ENCODE measurements at regions not wholly inside any gene's neighbourhood (a gene's known extent, or its start where the extent isn't known, plus 50 kb on each side); places are given as distances from the start of the nearest gene placed in this dataset.

- H3K4me3 ChIP-seq (ENCODE audit: low read depth, low read length), result no peak overlapping the region
- DNase-seq, result peak; percentile 30
- H3K27ac ChIP-seq, result no peak overlapping the region
- no peaks in the 10 kb centered on the region for H3K36me3 ChIP-seq (replicated peaks)
- in situ Hi-C loops (cut with HindIII; ENCODE audit: low pct_ligation_motif_present, low sequenced_read_pairs), result no loop called here
- H3K27me3 ChIP-seq (replicated peaks), result no peaks in the 10 kb centered on the region
- peak; percentile 32 for TF ChIP-seq CTCF (IDR thresholded peaks at IDR 0.05; ENCODE audit: low read depth, low read length, missing control alignments)
Observed at GRCh38 chr11:32297611-32298011, 137.7 kb downstream of the WT1 start.

GRCh38 chr11:32302826-32303225, 132.5 kb downstream of the WT1 start:
- no peaks in the 10 kb centered on the region for H3K36me3 ChIP-seq (replicated peaks)
- TF ChIP-seq CTCF (IDR thresholded peaks at IDR 0.05; ENCODE audit: low read depth, low read length, missing control alignments), result no peak
- DNase-seq, result no peak
- H3K27ac ChIP-seq, result no peak overlapping the region
- H3K27me3 ChIP-seq (replicated peaks), result no peaks in the 10 kb centered on the region
- no peak overlapping the region for H3K4me3 ChIP-seq (ENCODE audit: low read depth, low read length)
- in situ Hi-C loops (cut with HindIII; ENCODE audit: low pct_ligation_motif_present, low sequenced_read_pairs), result no loop called here

- Histone ChIP-seq H3K36me3 (replicated peaks) (no peaks in the 10 kb centered on the region), H3K4me3 (ENCODE audit: low read depth, low read length) (no peak overlapping the region), H3K27me3 (replicated peaks) (no peaks in the 10 kb centered on the region), H3K27ac (no peak overlapping the region)
- TF ChIP-seq CTCF (IDR thresholded peaks at IDR 0.05; ENCODE audit: low read depth, low read length, missing control alignments), result no peak
- DNase-seq, result no peak
- in situ Hi-C loops (cut with HindIII; ENCODE audit: low pct_ligation_motif_present, low sequenced_read_pairs), result no loop called here
Observed at GRCh38 chr11:32304521-32304920, 130.8 kb downstream of the WT1 start.

GRCh38 chr11:32305460-32305859, 129.9 kb downstream of the WT1 start:
- TF ChIP-seq CTCF (IDR thresholded peaks at IDR 0.05; ENCODE audit: low read depth, low read length, missing control alignments), result no peak
- DNase-seq, result no peak
- in situ Hi-C loops (cut with HindIII; ENCODE audit: low pct_ligation_motif_present, low sequenced_read_pairs), result no loop called here

GRCh38 chr11:32307471-32307870, 127.9 kb downstream of the WT1 start:
- in situ Hi-C loops (cut with HindIII; ENCODE audit: low pct_ligation_motif_present, low sequenced_read_pairs), result no loop called here
- H3K27ac ChIP-seq, result no peak overlapping the region
- no peak for DNase-seq
- no peak for TF ChIP-seq CTCF (IDR thresholded peaks at IDR 0.05; ENCODE audit: low read depth, low read length, missing control alignments)
- no peaks in the 10 kb centered on the region for H3K27me3 ChIP-seq (replicated peaks)
- no peak overlapping the region for H3K4me3 ChIP-seq (ENCODE audit: low read depth, low read length)
- no peaks in the 10 kb centered on the region for H3K36me3 ChIP-seq (replicated peaks)

More at GRCh38 chr11:32305460-32305859, 129.9 kb downstream of the WT1 start:
- no peak overlapping the region for H3K27ac ChIP-seq
- H3K27me3 ChIP-seq (replicated peaks), result no peaks in the 10 kb centered on the region
- H3K4me3 ChIP-seq (ENCODE audit: low read depth, low read length), result no peak overlapping the region
- no peaks in the 10 kb centered on the region for H3K36me3 ChIP-seq (replicated peaks)

GRCh38 chr11:32307913-32308312, 127.4 kb downstream of the WT1 start:
- Histone ChIP-seq H3K27me3 (replicated peaks) (no peaks in the 10 kb centered on the region), H3K27ac (no peak overlapping the region), H3K4me3 (ENCODE audit: low read depth, low read length) (no peak overlapping the region), H3K36me3 (replicated peaks) (no peaks in the 10 kb centered on the region)
- TF ChIP-seq CTCF (IDR thresholded peaks at IDR 0.05; ENCODE audit: low read depth, low read length, missing control alignments), result no peak
- in situ Hi-C loops (cut with HindIII; ENCODE audit: low pct_ligation_motif_present, low sequenced_read_pairs), result no loop called here
- no peak for DNase-seq
